Sigmoid colon (tissue), 6 donors: ENCODE measurements at regions not wholly inside any gene's neighbourhood (a gene's known extent, or its start where the extent isn't known, plus 50 kb on each side); places are given as distances from the start of the nearest gene placed in this dataset.

ENCODE experiments used
- DNase-seq: peaks from one replicate; pipeline ENCODE4 v3.0.0-alpha.2; 2019
- H3K27ac ChIP-seq, 4 donors: fragments of 200-600 bp; sonication (generic); one replicate each; pipeline ENCODE4 v1.5.1; 2016 to 2019; ENCODE audit warnings: mild to moderate bottlenecking in 1 of 4
- H3K27me3 ChIP-seq, 3 donors: fragments of 200-600 bp; sonication (generic); one replicate each; pipeline ENCODE4 v1.5.1; 2019; ENCODE audit warnings: mild to moderate bottlenecking in 1 of 3
- H3K36me3 ChIP-seq, 4 donors: fragments of 200-600 bp; sonication (generic); one replicate each; pipeline ENCODE4 v1.5.1; 2016 to 2019
- H3K4me1 ChIP-seq, 4 donors: fragments of 200-600 bp; sonication (generic); one replicate each; pipeline ENCODE4 v1.5.1; 2017 to 2019
- H3K4me3 ChIP-seq, 4 donors: fragments of 200-600 bp; sonication (generic); one replicate each; pipeline ENCODE4 v1.5.1; 2017 to 2019; ENCODE audit warnings: mild to moderate bottlenecking in 2 of 4, moderate library complexity in 1 of 4
- H3K9me3 ChIP-seq, 4 donors: fragments of 200-600 bp in 3 of 4; sonication (generic) in 3 of 4; one replicate each; pipeline versions ENCODE4 v1.5.1 to v1.6.1; 2013 to 2019
- EP300 ChIP-seq, 4 donors: sonication (generic); formaldehyde crosslinking; IDR thresholded peaks; one replicate each; pipeline ENCODE4 v1.6.1; 2017; ENCODE audit warnings: antibody characterized with exemption in 4 of 4
- POLR2A ChIP-seq, 2 donors: fragments of 450-650 bp; IDR thresholded peaks; one replicate each; pipeline ENCODE4 v1.6.1; 2016; ENCODE audit warnings: antibody characterized with exemption in 2 of 2, mild to moderate bottlenecking in 2 of 2, moderate library complexity in 2 of 2
- POLR2AphosphoS5 ChIP-seq, 4 donors: sonication (generic); formaldehyde crosslinking; IDR thresholded peaks; one replicate each; pipeline ENCODE4 v1.6.1; 2017; ENCODE audit warnings: antibody characterized with exemption in 4 of 4
- WGBS, 2 donors: extraction: QIAGEN DNeasy Blood & Tissue Kit; methylation state at CpG; one replicate each; pipeline ENCODE4 v1.1.7; 2013; 5-methylcytosine and 5-hydroxymethylcytosine counted together
- intact Hi-C: fragments of 100-400 bp; cut with DNase I; formaldehyde crosslinking; loops from one replicate; pipeline ENCODE4 v1.15.1; 2023
- TF ChIP-seq, protein P1 (sequence below), 4 experiments: fragments of 450-650 bp in 3 of 4; fragments of 200-600 bp in 1 of 4; IDR thresholded peaks; one replicate each; pipeline ENCODE4 v1.5.1; 2016 to 2019; ENCODE audit warnings: antibody characterized with exemption in 4 of 4, mild to moderate bottlenecking in 3 of 4, moderate library complexity in 2 of 4
- donor health status: healthy with polysubstance abuse.
- donor health status: healthy.

GRCh38 chr12:59459966-59460660 is 135.7 kb upstream of the SLC16A7 start:
- DNase-seq = no peak
- intact Hi-C loops = no loop called here
- Histone ChIP-seq H3K9me3 (no peaks in the 10 kb centered on the region), H3K27me3 (no peaks in the 10 kb centered on the region), H3K4me1 (no peaks in the 10 kb centered on the region), H3K4me3 (no peak overlapping the region), H3K36me3 (no peaks in the 10 kb centered on the region), H3K27ac (no peak overlapping the region)
- TF ChIP-seq EP300 (IDR thresholded peaks at IDR 0.05) = no peak
- TF ChIP-seq POLR2AphosphoS5 (IDR thresholded peaks at IDR 0.05) = no peak
- TF ChIP-seq, protein P1, sequence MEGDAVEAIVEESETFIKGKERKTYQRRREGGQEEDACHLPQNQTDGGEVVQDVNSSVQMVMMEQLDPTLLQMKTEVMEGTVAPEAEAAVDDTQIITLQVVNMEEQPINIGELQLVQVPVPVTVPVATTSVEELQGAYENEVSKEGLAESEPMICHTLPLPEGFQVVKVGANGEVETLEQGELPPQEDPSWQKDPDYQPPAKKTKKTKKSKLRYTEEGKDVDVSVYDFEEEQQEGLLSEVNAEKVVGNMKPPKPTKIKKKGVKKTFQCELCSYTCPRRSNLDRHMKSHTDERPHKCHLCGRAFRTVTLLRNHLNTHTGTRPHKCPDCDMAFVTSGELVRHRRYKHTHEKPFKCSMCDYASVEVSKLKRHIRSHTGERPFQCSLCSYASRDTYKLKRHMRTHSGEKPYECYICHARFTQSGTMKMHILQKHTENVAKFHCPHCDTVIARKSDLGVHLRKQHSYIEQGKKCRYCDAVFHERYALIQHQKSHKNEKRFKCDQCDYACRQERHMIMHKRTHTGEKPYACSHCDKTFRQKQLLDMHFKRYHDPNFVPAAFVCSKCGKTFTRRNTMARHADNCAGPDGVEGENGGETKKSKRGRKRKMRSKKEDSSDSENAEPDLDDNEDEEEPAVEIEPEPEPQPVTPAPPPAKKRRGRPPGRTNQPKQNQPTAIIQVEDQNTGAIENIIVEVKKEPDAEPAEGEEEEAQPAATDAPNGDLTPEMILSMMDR (IDR thresholded peaks at IDR 0.05) = no peak
- TF ChIP-seq POLR2A (IDR thresholded peaks at IDR 0.05) = no peak
- 65 to 74% methylated on average over 5 of the region's 5 CpGs for WGBS, 2 donors

DNA sequence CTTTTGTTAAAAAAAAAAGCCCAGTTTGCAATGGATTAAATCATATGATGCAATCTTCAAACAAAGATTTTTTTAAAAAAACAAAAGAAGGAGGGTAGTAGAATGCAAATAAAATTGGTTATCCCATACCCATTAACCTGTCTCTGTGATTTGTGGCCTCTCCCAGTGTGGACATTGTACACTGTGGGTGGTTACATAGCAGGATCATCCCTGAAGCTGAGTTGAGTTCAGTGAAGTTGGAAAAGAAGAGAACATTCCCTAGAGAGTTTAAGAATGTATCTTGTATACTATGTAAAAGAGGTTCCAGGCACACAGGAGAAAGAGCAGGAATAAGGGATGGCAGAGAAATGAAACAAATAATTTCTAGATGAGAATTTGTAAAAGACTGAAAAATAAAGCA is 142.4 kb upstream of the SLC16A7 start:
- TF ChIP-seq POLR2A (IDR thresholded peaks at IDR 0.05) (no peak), EP300 (IDR thresholded peaks at IDR 0.05) (no peak), POLR2AphosphoS5 (IDR thresholded peaks at IDR 0.05) (no peak)
- TF ChIP-seq, protein P1 (IDR thresholded peaks at IDR 0.05) = no peak

DNA sequence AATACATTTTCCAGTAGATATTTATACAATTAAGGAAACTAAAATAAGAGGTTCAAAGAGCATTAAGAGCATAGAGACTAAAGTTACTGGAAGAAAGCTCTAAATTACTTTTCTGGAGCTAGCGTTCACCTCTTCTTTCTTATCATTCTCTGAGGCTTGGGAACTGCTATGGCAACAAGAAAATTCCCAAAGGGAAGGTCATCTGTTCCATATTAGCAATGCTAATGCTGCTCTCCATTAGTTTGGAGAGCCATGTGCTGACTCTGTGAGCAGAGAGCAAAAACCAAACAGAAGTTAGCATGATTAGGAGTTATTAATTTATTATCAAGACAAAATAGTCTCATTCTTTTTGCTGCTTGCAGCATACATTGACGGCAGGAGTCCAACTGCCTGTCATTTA is 143.1 kb upstream of the SLC16A7 start:
- WGBS, 2 donors = 79 to 82% methylated on average over 2 of the region's 2 CpGs
- Histone ChIP-seq H3K36me3 (no peaks in the 10 kb centered on the region), H3K4me3 (no peak overlapping the region), H3K27ac (no peak overlapping the region), H3K4me1 (no peaks in the 10 kb centered on the region), H3K9me3 (no peaks in the 10 kb centered on the region), H3K27me3 (no peaks in the 10 kb centered on the region)
- DNase-seq = no peak
- intact Hi-C loops = no loop called here
- TF ChIP-seq EP300 (IDR thresholded peaks at IDR 0.05) = no peak
- TF ChIP-seq, protein P1 (IDR thresholded peaks at IDR 0.05) = no peak
- no peak for TF ChIP-seq POLR2AphosphoS5 (IDR thresholded peaks at IDR 0.05)
- no peak for TF ChIP-seq POLR2A (IDR thresholded peaks at IDR 0.05)

More for the DNA sequence above, 142.4 kb upstream of the SLC16A7 start:
- Histone ChIP-seq H3K36me3 (no peaks in the 10 kb centered on the region), H3K9me3 (no peaks in the 10 kb centered on the region), H3K4me3 (no peak overlapping the region), H3K27ac (no peak overlapping the region), H3K27me3 (no peaks in the 10 kb centered on the region), H3K4me1 (no peaks in the 10 kb centered on the region)
- intact Hi-C loops = no loop called here
- no peak for DNase-seq

DNA sequence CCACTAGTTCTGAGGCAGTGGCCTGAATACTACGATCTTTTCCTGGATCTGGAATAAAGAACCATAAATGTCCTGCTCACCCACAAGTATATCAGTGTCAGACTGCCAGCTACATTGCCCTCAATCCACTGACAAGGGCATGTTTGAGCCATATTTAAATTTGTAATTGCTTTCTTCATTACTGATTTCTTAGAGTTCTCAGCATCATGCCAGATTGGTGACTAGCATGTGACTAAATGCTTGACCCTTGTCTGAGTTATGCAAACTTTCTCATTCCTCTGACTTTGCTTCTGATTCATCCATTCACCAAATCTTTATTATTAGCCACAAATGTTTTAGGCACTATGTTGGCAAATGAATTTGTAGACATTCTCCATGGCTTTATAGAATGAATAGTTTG is 143.6 kb upstream of the SLC16A7 start:
- intact Hi-C loops = no loop called here
- DNase-seq = no peak
- Histone ChIP-seq H3K27ac (no peak overlapping the region), H3K4me3 (no peak overlapping the region), H3K27me3 (no peaks in the 10 kb centered on the region), H3K9me3 (no peaks in the 10 kb centered on the region), H3K4me1 (no peaks in the 10 kb centered on the region), H3K36me3 (no peaks in the 10 kb centered on the region)
- 21 to 55% methylated on average over 1 of the region's 1 CpG for WGBS, 2 donors
- TF ChIP-seq POLR2AphosphoS5 (IDR thresholded peaks at IDR 0.05) (no peak), POLR2A (IDR thresholded peaks at IDR 0.05) (no peak), EP300 (IDR thresholded peaks at IDR 0.05) (no peak)
- TF ChIP-seq, protein P1 (IDR thresholded peaks at IDR 0.05) = no peak

DNA sequence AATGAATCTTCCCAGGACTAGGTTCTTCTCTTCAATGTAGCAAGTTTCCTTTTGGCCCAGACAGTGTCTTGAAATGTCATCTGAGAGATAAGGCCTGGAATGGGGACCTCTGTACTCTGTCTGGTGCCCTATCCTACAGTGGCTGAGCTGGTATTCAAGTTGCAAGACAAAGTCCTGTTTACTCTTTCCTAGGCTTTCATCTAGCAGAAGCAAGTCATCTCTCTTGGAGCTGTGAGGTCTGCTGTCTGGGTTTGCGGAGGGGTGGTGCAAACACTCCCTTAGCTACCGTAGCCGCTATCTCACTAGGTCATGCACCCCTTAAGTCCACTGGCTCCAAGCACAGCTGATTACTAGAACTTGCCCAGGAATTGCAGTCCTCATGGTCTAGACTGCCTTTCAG is 149.7 kb upstream of the SLC16A7 start:
- WGBS, 2 donors = 58 to 91% methylated on average over 3 of the region's 3 CpGs
- Histone ChIP-seq H3K27ac (no peak overlapping the region), H3K9me3 (peaks cover 0 to 2% (median under 1%) of the 10 kb centered on the region in 4 donors), H3K27me3 (no peaks in the 10 kb centered on the region), H3K4me1 (no peaks in the 10 kb centered on the region), H3K36me3 (no peaks in the 10 kb centered on the region), H3K4me3 (no peak overlapping the region)
- intact Hi-C loops = no loop called here
- no peak for DNase-seq
- TF ChIP-seq EP300 (IDR thresholded peaks at IDR 0.05) = no peak
- no peak for TF ChIP-seq POLR2A (IDR thresholded peaks at IDR 0.05)
